Karpas-422 (cell line): ENCODE measurements at regions not wholly inside any gene's neighbourhood (a gene's known extent, or its start where the extent isn't known, plus 50 kb on each side); places are given as distances from the start of the nearest gene placed in this dataset.
A peak's percentile ranks its signal among the peaks of the same experiment; 100 is the strongest.

Source experiments
- DNase-seq: peaks from one replicate; pipeline ENCODE4 v3.0.0-alpha.2; 2015
- H2AFZ ChIP-seq: fragments of 200-600 bp; sonication (generic); 2 replicates; pipeline ENCODE4 v1.6.1; 2014; ENCODE audit warnings: antibody characterized with exemption, low read length, mixed read lengths
- H3K27ac ChIP-seq: fragments of 200-600 bp; sonication (generic); 2 replicates; pipeline ENCODE4 v1.5.1; 2014; ENCODE audit warnings: mild to moderate bottlenecking, low read length, moderate library complexity
- H3K27me3 ChIP-seq: fragments of 200-600 bp; sonication (generic); 2 replicates; pipeline ENCODE4 v1.6.1; 2014; ENCODE audit warnings: low read length, mixed read lengths
- H3K36me3 ChIP-seq: fragments of 200-600 bp; sonication (generic); 2 replicates; pipeline ENCODE4 v1.6.1; 2014; ENCODE audit warnings: low read length, mixed read lengths; ENCODE audit not compliant: insufficient read depth
- H3K4me1 ChIP-seq: fragments of 200-600 bp; sonication (generic); 2 replicates; pipeline ENCODE4 v1.6.1; 2014; ENCODE audit warnings: mild to moderate bottlenecking, low read length, mixed read lengths
- H3K4me2 ChIP-seq: fragments of 200-600 bp; sonication (generic); 2 replicates; pipeline ENCODE4 v1.6.1; 2014; ENCODE audit warnings: low read length, low read depth, mild to moderate bottlenecking; ENCODE audit not compliant: poor library complexity, severe bottlenecking
- H3K4me3 ChIP-seq: fragments of 200-600 bp; sonication (generic); 2 replicates; pipeline ENCODE4 v1.5.1; 2014; ENCODE audit warnings: mild to moderate bottlenecking, antibody characterized with exemption, low read length, mixed read lengths
- H3K79me2 ChIP-seq: fragments of 200-600 bp; sonication (generic); 2 replicates; pipeline ENCODE4 v1.6.1; 2014; ENCODE audit warnings: mild to moderate bottlenecking, low read length, mixed read lengths
- H3K9ac ChIP-seq: fragments of 200-600 bp; sonication (generic); 2 replicates; pipeline ENCODE4 v1.6.0; 2014; ENCODE audit warnings: low read length
- H3K9me2 ChIP-seq: fragments of 200-600 bp; sonication (generic), shearing (Covaris generic); replicated peaks from 2 replicates; pipeline ENCODE4 v1.6.0; 2014; ENCODE audit warnings: mild to moderate bottlenecking, low read length, moderate library complexity; ENCODE audit not compliant: insufficient read depth
- H3K9me3 ChIP-seq: fragments of 300-700, 200-600 bp; sonication (generic); 2 replicates; pipeline ENCODE4 v1.6.1; 2014; ENCODE audit warnings: low read length, mixed read lengths
- H4K20me1 ChIP-seq: fragments of 200-600 bp; sonication (generic); 2 replicates; pipeline ENCODE4 v1.6.1; 2014; ENCODE audit warnings: mild to moderate bottlenecking, antibody characterized with exemption, low read length, low read depth; ENCODE audit not compliant: insufficient read depth

DNA sequence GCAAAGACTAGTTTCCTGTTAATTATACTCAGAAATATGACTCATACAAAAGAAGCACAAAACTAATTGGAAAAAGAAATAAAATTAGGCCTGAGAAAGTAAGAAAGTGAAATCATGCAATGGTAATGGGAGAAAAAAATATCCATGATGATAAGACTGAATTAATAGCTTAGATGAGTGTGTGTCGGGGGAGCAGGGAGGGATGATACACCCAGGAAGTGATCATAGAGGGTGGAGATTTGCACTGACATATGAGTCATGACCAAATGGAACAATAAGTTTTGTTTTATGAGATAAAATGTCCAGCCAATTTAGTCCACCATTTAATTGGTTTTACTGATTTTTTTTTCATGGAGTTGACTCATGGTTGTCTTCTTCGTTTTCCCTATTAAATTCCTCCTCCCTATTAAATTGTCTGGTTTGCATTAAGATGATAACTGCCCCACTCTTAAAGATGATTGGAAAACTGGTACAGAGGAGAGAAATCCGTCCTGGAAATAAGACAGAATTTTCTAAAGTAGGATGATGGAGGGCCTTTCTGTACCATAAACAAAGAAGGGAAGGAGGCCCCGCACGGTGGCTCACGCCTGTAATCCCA is 111.7 kb upstream of the KCNJ6 start:
- Histone ChIP-seq H3K9me2 (no peaks in the 10 kb centered on the region), H3K4me3 (no peak overlapping the region), H3K27me3 (no peaks in the 10 kb centered on the region), H3K27ac (no peak overlapping the region), H3K36me3 (no peaks in the 10 kb centered on the region), H3K79me2 (no peaks in the 10 kb centered on the region), H3K4me1 (peaks cover 8% of the 10 kb centered on the region), H4K20me1 (no peaks in the 10 kb centered on the region), H3K9ac (no peak overlapping the region), H3K9me3 (no peaks in the 10 kb centered on the region), H2AFZ (no peak overlapping the region), H3K4me2 (no peak overlapping the region)
- peak; percentile 9 for DNase-seq

DNA sequence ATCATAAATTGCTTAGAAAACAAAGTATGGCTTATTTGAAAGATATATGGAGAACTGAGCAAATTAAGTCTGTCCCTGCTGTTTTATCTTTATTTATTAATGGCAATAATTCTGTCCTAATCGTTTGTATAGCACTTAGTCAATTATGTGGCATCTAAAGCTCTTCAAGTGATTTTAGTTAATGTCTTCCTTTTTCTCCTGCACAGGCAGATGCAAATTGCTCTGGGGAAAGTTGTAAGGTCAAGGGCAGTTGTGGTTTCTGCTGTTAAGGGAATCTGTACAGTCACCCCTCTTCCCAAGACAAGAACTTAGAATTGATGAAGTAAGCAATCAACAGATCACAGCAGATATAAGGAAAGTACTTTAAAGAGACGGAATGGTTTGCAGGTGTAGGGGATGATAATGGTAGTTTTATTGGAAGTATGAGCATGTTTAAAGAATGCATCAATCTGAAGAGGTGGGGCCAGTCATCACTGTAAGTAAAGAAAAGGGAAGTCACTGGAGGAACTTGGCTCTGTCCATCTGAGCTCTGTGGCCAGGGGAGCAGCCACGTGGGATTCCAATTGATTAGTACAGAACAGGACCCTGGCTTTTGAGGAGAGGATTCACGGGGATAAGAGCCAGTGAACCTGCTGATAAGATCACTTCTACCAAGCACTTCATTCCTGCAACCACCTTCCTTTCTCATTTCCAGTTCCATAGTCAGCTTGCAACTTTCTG is 116.0 kb upstream of the KCNJ6 start:
- Histone ChIP-seq H3K36me3 (no peaks in the 10 kb centered on the region), H3K9me3 (no peaks in the 10 kb centered on the region), H3K9ac (no peak overlapping the region), H4K20me1 (no peaks in the 10 kb centered on the region), H3K9me2 (no peaks in the 10 kb centered on the region), H3K4me1 (peaks cover 8% of the 10 kb centered on the region), H3K79me2 (no peaks in the 10 kb centered on the region), H3K27ac (no peak overlapping the region), H3K4me2 (no peak overlapping the region), H3K4me3 (no peak overlapping the region), H3K27me3 (no peaks in the 10 kb centered on the region), H2AFZ (no peak overlapping the region)
- DNase-seq: peak; percentile 32

DNA sequence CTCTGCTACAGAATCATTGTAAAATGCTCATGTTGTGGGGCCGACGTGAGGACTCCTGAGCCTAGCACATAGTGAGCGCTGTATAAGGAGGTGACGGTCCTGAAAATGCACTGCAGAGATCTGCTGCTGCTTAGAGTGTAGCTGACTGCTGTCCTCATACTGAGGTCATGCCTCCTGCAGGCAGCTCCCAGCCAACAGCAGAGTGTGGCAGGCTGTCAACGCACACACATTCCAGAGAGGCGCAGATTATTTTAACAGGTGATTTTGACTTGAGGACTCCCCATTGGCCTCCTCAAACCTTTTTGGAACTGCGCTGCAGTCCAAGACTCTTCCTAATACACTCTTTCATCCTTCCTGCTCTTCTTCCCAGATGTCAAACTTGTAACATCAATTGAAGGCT is 119.8 kb upstream of the KCNJ6 start:
- no peaks in the 10 kb centered on the region for H4K20me1 ChIP-seq
- no peaks in the 10 kb centered on the region for H3K27me3 ChIP-seq
- H3K9me2 ChIP-seq: no peaks in the 10 kb centered on the region
- DNase-seq: no peak
- H3K4me3 ChIP-seq: no peak overlapping the region
- no peak overlapping the region for H3K4me2 ChIP-seq
- no peaks in the 10 kb centered on the region for H3K79me2 ChIP-seq
- no peaks in the 10 kb centered on the region for H3K9me3 ChIP-seq
- H2AFZ ChIP-seq: no peak overlapping the region
- H3K36me3 ChIP-seq: no peaks in the 10 kb centered on the region
- H3K9ac ChIP-seq: no peak overlapping the region
- H3K27ac ChIP-seq: no peak overlapping the region
- H3K4me1 ChIP-seq: peaks cover 8% of the 10 kb centered on the region

DNA sequence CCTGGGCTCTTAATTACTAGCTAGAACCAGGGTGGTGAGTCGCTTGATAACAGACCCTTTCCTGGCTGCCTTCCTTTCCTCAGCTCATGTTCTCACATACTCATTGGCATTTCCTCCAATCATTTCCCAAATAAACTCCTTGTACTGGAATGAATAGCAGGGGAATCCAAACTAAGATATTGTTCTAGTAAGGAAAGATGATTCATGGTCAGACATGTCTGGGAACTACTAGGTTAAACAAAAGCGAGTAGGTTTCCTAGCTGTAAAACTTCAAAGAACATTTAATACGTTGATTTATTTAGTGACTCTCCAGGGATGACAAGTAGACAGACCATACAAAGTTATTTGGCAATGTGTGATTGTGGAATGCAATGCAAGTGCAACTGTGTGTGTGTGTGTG is 121.2 kb upstream of the KCNJ6 start:
- H3K27me3 ChIP-seq: no peaks in the 10 kb centered on the region
- no peaks in the 10 kb centered on the region for H3K9me3 ChIP-seq
- H3K4me2 ChIP-seq: no peak overlapping the region
- H3K36me3 ChIP-seq: no peaks in the 10 kb centered on the region
- no peak for DNase-seq
- H3K27ac ChIP-seq: no peak overlapping the region
- H3K4me3 ChIP-seq: no peak overlapping the region
- no peak overlapping the region for H2AFZ ChIP-seq
- H3K9ac ChIP-seq: no peak overlapping the region
- no peaks in the 10 kb centered on the region for H3K79me2 ChIP-seq
- no peaks in the 10 kb centered on the region for H4K20me1 ChIP-seq
- H3K9me2 ChIP-seq: no peaks in the 10 kb centered on the region
- H3K4me1 ChIP-seq: no peaks in the 10 kb centered on the region

DNA sequence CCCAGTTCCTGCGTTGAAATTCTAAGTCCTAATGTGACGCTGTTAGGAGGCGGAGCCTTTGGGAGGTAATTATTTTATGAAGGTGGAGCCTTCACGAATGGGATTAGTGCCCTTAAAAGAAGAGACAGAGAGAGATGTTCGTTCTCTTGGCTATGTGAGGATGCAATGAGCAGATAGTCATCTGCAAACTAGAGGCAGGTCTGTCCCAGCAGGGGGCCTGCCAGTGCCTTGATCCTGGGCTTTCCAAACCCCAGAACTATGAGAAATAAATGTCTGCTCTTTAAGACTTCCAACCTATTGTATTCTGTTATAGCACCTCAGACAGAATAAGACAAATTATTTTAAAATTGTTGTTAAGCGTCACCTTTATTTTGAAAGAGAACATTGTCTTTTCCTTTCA is 123.1 kb upstream of the KCNJ6 start:
- no peak for DNase-seq
- Histone ChIP-seq H3K9me2 (no peaks in the 10 kb centered on the region), H3K4me2 (no peak overlapping the region), H3K27ac (no peak overlapping the region), H3K9me3 (no peaks in the 10 kb centered on the region), H2AFZ (no peak overlapping the region), H3K9ac (no peak overlapping the region), H3K4me3 (no peak overlapping the region), H3K36me3 (no peaks in the 10 kb centered on the region), H4K20me1 (no peaks in the 10 kb centered on the region), H3K4me1 (no peaks in the 10 kb centered on the region), H3K27me3 (no peaks in the 10 kb centered on the region), H3K79me2 (no peaks in the 10 kb centered on the region)

DNA sequence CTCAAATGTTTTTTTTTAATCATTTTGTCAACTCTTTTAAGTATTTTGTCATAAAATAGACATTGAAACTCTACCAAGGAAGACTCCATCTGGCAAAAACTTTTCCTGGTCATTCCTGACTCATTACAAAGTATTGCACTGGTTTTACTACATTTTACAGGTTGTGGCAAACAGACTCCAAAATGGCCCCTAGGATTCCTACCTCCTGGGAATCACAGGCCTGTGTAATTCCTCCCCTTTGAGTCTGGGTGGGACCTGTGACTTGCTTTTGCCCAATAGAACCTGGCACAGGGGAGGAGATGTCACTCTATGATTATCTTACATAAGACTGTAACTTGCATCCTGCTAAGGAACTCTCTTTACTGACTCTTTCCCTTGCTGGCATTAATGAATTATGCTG is 123.6 kb upstream of the KCNJ6 start:
- no peak overlapping the region for H3K27ac ChIP-seq
- no peak overlapping the region for H3K9ac ChIP-seq
- no peaks in the 10 kb centered on the region for H3K9me2 ChIP-seq
- no peak overlapping the region for H2AFZ ChIP-seq
- H3K4me3 ChIP-seq: no peak overlapping the region
- H4K20me1 ChIP-seq: no peaks in the 10 kb centered on the region
- DNase-seq: no peak
- no peaks in the 10 kb centered on the region for H3K27me3 ChIP-seq
- no peaks in the 10 kb centered on the region for H3K4me1 ChIP-seq
- H3K9me3 ChIP-seq: no peaks in the 10 kb centered on the region
- H3K4me2 ChIP-seq: no peak overlapping the region
- no peaks in the 10 kb centered on the region for H3K79me2 ChIP-seq
- no peaks in the 10 kb centered on the region for H3K36me3 ChIP-seq

DNA sequence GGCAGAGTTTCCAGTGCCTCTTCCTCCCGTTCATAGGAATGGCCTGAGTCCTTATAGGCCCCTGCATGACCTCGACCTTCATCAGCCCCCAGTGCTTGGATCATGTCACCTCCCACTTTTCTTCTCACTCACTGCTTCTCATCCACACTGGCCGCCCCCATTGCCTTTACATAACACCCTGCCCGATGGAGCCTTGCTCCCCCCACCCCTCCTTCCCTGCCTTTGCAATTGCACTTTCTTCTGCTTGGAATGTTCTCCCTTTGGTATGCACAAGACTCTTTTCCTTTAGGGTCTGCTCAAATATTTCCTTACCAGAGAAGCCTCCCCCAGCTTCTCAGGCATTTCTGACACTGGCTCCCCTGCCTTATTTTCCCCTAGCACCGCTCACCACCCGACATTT is 125.2 kb upstream of the KCNJ6 start:
- H3K9me2 ChIP-seq: no peaks in the 10 kb centered on the region
- H3K4me3 ChIP-seq: no peak overlapping the region
- H3K4me2 ChIP-seq: no peak overlapping the region
- no peak overlapping the region for H3K27ac ChIP-seq
- no peaks in the 10 kb centered on the region for H3K27me3 ChIP-seq
- H4K20me1 ChIP-seq: no peaks in the 10 kb centered on the region
- no peaks in the 10 kb centered on the region for H3K9me3 ChIP-seq
- no peaks in the 10 kb centered on the region for H3K4me1 ChIP-seq
- no peaks in the 10 kb centered on the region for H3K36me3 ChIP-seq
- DNase-seq: no peak
- H3K9ac ChIP-seq: no peak overlapping the region
- no peaks in the 10 kb centered on the region for H3K79me2 ChIP-seq
- no peak overlapping the region for H2AFZ ChIP-seq

DNA sequence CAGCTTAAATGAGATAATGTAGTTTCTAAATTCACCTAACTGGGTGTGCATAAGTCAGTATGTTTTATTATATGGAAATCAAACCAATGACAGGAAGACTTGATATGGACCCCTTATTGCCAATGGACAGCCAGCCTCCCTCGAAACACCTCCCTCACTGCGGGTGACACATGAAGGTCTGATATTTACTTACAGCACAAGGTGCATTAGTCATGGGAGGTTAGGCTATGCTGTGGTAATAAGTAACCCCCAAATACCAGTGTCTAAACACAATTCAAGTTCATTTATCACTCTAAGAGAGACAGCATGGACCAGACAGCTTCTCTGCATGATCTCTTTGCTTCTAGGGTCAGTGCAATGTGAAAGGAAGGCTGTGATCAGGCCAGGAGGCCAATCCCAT is 126.0 kb upstream of the KCNJ6 start:
- H3K27ac ChIP-seq: no peak overlapping the region
- H3K4me1 ChIP-seq: no peaks in the 10 kb centered on the region
- H4K20me1 ChIP-seq: no peaks in the 10 kb centered on the region
- no peaks in the 10 kb centered on the region for H3K9me2 ChIP-seq
- no peak overlapping the region for H3K9ac ChIP-seq
- H2AFZ ChIP-seq: no peak overlapping the region
- H3K79me2 ChIP-seq: no peaks in the 10 kb centered on the region
- no peak overlapping the region for H3K4me2 ChIP-seq
- no peaks in the 10 kb centered on the region for H3K9me3 ChIP-seq
- no peak for DNase-seq
- no peaks in the 10 kb centered on the region for H3K36me3 ChIP-seq
- H3K27me3 ChIP-seq: no peaks in the 10 kb centered on the region
- no peak overlapping the region for H3K4me3 ChIP-seq
